HG02970 (cell line): ENCODE measurements at regions not wholly inside any gene's neighbourhood (a gene's known extent, or its start where the extent isn't known, plus 50 kb on each side); places are given as distances from the start of the nearest gene placed in this dataset.
"Not testable (repeated sequence)": the region's sequence is repeated elsewhere in the genome, so short reads cannot be mapped to it uniquely, and the experiment has no call there.

Experiments
- ATAC-seq: cut with Tn5 transposase; IDR thresholded peaks from one replicate; pipeline ENCODE4 v1.9.1; 2021; ENCODE audit warnings: mild to moderate bottlenecking, moderate library complexity, moderate number of reproducible peaks; ENCODE audit not compliant: unreplicated experiment, low FRiP score

- no peak for ATAC-seq
Observed at GRCh38 chr4:11069581-11070211, 359.0 kb downstream of the HS3ST1 start.

- ATAC-seq: no peak
Observed at GRCh38 chr4:11069083-11069482, 359.6 kb downstream of the HS3ST1 start.

GRCh38 chr4:11066584-11066983 is 362.1 kb downstream of the HS3ST1 start:
- ATAC-seq: not testable (repeated sequence)

- not testable (repeated sequence) for ATAC-seq
Observed at GRCh38 chr4:11060637-11061036, 368.1 kb downstream of the HS3ST1 start.

- not testable (repeated sequence) for ATAC-seq
Observed at GRCh38 chr4:11054937-11055336, 370.4 kb upstream of the CLNK start.

- ATAC-seq: no peak
Observed at GRCh38 chr4:11053601-11054220, 369.1 kb upstream of the CLNK start.

- no peak for ATAC-seq
Observed at GRCh38 chr4:11051181-11051580, 366.6 kb upstream of the CLNK start.

GRCh38 chr4:11050766-11051165 is 366.2 kb upstream of the CLNK start:
- ATAC-seq: no peak

GRCh38 chr4:11049001-11049400 is 364.4 kb upstream of the CLNK start:
- ATAC-seq: no peak

- ATAC-seq: no peak
Observed at GRCh38 chr4:11042760-11043159, 358.2 kb upstream of the CLNK start.

- ATAC-seq: no peak
Observed at GRCh38 chr4:11039634-11040131, 355.1 kb upstream of the CLNK start.

GRCh38 chr4:11038926-11039325 is 354.4 kb upstream of the CLNK start:
- ATAC-seq: no peak

GRCh38 chr4:11037637-11038036 is 353.1 kb upstream of the CLNK start:
- no peak for ATAC-seq

GRCh38 chr4:11028334-11028733 is 343.8 kb upstream of the CLNK start:
- no peak for ATAC-seq

GRCh38 chr4:11021333-11021732 is 336.8 kb upstream of the CLNK start:
- ATAC-seq: no peak

GRCh38 chr4:11019451-11020240 is 335.1 kb upstream of the CLNK start:
- ATAC-seq: no peak

GRCh38 chr4:11014199-11014598 is 329.6 kb upstream of the CLNK start:
- no peak for ATAC-seq

GRCh38 chr4:11013094-11013664 is 328.6 kb upstream of the CLNK start:
- ATAC-seq: no peak

GRCh38 chr4:11011249-11011648 is 326.7 kb upstream of the CLNK start:
- ATAC-seq: no peak

GRCh38 chr4:11010624-11011023 is 326.1 kb upstream of the CLNK start:
- ATAC-seq: no peak

GRCh38 chr4:11009281-11009680 is 324.7 kb upstream of the CLNK start:
- ATAC-seq: no peak
